ENCODE measurements at regions not wholly inside any gene's neighbourhood (a gene's known extent, or its start where the extent isn't known, plus 50 kb on each side); places are given as distances from the start of the nearest gene placed in this dataset.

- TF ChIP-seq, protein P1, sequence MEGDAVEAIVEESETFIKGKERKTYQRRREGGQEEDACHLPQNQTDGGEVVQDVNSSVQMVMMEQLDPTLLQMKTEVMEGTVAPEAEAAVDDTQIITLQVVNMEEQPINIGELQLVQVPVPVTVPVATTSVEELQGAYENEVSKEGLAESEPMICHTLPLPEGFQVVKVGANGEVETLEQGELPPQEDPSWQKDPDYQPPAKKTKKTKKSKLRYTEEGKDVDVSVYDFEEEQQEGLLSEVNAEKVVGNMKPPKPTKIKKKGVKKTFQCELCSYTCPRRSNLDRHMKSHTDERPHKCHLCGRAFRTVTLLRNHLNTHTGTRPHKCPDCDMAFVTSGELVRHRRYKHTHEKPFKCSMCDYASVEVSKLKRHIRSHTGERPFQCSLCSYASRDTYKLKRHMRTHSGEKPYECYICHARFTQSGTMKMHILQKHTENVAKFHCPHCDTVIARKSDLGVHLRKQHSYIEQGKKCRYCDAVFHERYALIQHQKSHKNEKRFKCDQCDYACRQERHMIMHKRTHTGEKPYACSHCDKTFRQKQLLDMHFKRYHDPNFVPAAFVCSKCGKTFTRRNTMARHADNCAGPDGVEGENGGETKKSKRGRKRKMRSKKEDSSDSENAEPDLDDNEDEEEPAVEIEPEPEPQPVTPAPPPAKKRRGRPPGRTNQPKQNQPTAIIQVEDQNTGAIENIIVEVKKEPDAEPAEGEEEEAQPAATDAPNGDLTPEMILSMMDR (IDR thresholded peaks at IDR 0.05), result no peak
- TF ChIP-seq POLR2A (IDR thresholded peaks at IDR 0.05), result no peak
Measured at GRCh38 chr11:131218542-131218941, 151.9 kb upstream of the NTM start.
